ENCODE measurements at regions not wholly inside any gene's neighbourhood (a gene's known extent, or its start where the extent isn't known, plus 50 kb on each side); places are given as distances from the start of the nearest gene placed in this dataset.

DNA sequence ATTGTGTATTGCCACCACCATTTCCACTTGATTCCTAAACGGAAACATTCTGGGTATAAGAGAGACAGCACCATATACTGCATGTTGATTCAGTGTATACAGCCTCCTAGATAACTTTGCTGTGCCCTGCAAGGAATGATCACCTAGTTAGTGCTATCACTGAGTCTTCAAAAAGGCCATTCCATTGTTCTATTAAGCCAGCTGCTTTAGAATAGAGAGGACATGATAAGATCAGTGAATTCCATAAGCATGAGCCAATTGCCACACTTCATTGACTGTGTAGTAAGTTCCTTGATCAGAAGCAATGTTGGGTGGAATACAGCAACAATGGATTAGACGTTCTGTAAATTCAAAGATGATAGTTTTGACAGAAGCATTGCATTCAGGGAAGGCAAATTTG lies 1047.3 kb downstream of the PCDH18 start:
- DNase-seq, result no peak

DNA sequence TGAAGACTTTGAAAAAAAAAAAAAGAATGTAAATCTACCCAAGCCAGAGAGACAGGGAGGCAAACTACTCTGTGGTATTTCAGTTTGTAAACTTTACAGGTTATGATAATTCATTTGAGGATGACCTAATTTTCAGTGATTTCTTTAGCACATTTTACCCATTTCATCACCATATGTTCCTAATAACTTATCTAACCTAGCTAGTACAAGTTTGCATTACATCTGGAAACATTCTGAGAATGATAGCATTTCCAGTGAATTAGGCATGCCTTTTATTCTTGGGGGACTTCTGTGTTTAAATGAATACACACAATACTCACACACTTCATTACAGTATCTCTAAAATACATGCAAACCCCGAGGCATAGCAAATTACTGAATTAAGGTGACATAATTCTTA lies 1055.5 kb downstream of the PCDH18 start:
- no peak for DNase-seq

GRCh38 chr4:136471051-136471450 lies 1061.2 kb downstream of the PCDH18 start:
- DNase-seq, result no peak

- DNase-seq, result no peak
These were observed 1066.6 kb downstream of the PCDH18 start for GRCh38 chr4:136465691-136466090.

DNA sequence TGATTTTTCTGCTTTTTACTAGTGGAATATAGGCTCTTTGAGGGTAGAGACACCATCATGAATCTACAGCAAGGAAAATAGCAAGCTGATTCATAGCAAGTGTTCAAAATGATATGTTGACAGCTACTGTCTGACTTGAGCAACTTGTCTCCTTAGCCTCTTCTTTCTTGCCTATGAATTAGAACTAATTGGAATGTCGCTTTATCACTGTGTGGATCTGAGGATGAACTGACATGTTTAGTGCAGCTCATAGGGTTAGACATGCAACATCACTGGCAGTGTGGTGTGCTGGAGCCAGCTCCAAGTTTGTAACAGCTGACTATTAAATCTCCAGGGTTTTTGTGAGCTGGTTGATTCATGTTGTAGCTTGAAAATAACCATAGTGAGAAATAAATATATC lies 1068.4 kb downstream of the PCDH18 start:
- no peak for DNase-seq

- no peak for DNase-seq
These were observed 1070.8 kb downstream of the PCDH18 start for GRCh38 chr4:136461533-136461932.

DNA sequence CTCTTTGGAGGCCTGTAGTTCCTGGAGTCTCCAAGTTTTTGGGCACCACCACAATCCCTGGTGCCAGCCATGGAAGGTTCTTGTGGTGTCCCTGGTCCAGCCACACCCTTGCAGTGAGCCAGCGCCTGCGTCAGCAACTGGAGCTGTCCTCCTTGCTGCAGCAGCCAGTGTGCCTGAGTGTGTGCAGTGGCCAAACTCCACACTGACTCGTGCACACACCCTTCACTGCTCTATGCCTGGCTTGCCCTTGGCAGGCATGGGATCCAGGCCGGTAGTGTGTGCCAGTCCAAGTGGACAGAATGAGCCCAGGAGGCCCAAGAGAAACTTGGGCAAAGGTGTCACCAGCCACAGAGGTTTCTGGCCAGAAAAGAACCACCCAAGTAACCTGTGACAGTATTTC lies 1074.0 kb downstream of the PCDH18 start:
- no peak for DNase-seq

GRCh38 chr4:136457577-136457976 lies 1074.7 kb downstream of the PCDH18 start:
- DNase-seq, result no peak

DNA sequence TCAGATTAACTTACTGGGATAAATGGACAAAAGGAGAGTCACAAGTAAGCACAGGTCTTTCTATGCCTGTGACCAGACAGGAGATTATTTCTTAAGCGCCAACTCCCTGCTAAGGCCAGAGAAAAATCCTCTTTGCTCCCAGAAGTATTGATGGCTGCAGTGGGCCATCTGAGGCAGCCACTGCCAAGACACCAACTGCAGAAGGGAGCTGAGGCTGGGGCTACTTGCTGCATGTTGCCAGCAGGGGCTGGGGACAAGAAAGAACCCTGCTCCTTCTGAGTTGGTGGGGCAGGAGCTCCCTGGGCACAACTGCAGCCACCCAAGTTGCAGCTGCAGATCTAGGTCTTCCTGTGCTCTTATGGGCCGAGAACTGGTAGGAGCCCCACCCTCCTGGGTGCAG lies 1075.3 kb downstream of the PCDH18 start:
- DNase-seq, result no peak

DNA sequence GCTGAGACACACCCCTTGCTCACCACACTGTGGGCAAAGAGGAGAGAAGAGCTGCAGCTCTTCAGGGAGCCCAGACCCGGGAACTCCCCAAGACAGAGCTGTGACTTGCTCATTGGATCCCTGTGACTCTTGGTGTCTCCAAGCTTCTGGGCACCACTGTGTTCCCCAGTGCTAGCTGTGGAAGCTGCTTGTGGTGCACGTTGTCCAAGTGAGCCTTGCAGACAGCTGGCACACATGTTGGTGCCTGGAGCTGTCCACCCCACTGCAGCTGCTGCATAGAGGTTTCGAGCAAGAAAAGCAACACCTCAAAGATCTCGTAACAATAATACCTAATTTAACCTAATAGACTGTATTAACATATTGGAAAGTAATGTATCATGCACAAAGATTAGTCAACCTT lies 1089.3 kb downstream of the PCDH18 start:
- no peak for DNase-seq

DNA sequence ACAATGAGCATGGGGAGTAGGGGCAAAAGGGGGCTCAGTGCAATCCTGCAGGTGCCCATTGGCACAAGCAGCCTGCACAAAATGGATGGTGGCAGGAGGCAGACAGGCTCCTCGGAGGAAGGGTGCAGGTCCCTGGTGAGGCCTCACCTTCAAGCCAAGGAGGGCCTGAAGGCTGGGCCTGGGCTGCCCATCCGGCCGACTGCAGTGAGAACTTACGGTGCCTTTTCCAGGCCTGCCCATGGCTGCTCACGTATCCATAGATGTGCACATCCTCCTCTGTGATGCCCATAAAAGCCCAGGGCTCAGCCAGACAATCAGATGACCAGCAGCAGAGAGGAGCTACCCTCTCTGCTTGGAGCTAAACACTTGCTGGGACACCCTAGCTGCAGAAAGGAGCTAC lies 1089.8 kb downstream of the PCDH18 start:
- no peak for DNase-seq

- no peak for DNase-seq
These were observed 1090.5 kb downstream of the PCDH18 start for GRCh38 chr4:136441629-136442282.

DNA sequence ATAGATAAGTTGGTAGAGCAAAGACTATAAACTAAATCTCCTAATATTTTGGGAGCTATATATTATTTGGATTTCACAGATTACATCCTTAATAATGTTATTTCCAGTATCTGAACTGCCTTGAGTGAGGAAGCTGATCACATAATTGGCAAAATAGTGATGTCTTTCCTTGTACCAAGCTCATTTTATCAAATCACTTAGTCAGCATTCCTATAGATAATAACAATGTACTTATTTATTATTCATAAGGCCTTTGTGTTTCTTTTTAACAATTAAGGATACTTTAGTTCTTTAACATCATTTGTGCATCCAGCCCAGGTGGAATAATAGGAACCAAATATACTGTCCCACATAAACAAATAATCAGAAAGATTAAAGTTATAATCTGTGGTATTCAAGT lies 1093.6 kb downstream of the PCDH18 start:
- no peak for DNase-seq

DNA sequence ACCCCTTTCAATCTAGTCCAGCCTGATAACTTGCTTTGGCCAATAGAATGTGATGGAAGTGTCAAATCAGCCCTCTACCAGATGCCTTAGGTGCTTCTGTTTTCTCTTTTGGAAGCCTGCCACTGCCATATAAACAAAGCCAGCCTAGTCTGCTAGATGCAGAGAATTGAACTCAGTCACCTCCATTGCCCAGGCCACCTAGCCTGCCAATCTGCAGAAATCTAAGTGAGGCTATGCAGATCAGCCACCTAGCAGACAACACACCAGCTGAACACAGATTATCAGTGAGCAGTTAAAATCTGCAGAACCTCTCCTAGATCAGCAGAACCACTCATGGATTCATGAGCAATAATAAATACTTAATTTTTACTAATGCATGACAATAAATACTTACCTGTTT lies 1108.2 kb downstream of the PCDH18 start:
- DNase-seq, result no peak

GRCh38 chr4:136414981-136415380 lies 1117.3 kb downstream of the PCDH18 start:
- no peak for DNase-seq

DNA sequence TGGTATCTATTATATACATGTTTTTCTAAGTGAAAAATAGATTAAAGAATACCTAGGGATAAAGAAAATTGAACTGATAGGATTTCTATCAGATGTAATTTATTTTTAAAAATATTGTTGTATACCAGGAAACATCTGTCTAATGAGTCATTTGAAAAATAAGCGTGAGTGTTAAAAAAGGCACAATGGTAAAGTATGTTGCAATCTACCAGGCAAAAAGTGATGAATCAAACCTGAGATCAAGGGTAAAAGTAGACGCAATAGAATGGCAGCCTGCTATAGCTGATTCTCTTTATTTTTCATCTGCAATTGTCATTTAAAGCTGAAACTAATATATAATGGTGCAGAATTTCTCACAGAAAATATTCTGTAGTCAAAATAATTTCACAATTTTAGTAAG lies 1119.6 kb downstream of the PCDH18 start:
- no peak for DNase-seq

GRCh38 chr4:136400829-136401228 lies 1131.5 kb downstream of the PCDH18 start:
- DNase-seq, result no peak

DNA sequence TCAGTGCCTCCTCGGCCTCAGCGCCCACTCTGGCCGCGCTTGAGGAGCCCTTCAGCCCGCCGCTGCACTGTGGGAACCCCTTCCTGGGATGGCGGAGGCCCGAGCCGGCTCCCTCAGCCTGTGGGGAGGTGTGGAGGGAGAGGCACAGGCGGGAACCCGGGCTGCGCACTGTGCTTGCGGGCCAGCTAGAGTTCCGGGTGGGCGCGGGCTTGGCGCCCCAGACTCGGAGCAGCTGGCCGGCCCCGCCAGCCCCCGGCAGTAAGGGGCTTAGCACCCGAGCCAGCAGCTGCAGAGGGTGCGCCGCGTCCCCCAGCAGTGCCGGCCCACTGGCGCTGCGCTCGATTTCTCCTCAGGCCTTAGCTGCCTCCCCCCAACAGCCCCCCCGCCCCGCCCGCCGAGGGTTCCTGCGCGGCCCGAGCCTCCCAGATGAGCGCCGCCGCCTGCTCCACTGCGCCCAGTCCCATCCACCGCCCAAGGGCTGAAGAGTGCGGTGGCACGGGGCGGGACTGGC lies 1137.0 kb downstream of the PCDH18 start:
- DNase-seq, result no peak

DNA sequence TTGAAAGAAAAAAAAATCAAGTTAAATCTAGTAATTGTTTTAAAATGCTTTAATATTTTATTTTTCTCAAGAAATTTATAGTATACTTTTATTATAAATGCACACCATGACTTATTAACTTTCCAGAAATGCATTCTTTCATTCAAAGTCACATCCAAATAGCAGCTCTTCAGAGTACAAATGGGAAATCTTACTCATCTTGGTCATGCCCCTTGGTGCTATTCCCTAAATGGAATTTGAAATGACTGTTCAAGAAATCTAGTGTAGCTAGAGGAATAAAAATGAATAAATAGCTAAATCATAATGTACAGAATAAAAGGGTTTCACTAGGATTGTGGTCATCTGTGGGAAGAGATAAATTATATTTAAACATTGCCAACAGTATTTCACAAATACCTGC lies 1139.7 kb downstream of the PCDH18 start:
- no peak for DNase-seq

DNA sequence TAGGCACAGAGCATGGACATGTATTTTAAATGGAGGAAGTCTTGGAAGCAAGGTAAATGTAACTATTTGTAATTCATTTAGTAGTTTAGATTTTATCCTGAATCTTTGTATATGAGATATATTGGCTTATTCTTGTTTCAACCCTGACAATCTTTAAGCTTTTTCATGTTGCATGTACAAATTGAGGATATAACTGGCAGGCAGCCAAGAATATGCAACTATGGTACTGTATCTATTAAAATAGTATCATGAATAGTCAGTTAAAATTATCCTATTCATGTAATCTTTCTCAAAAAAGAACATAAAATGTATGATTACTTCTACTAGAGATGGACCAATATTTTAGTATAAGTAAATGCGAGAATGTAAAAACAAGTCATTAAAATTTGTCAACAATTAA lies 1141.5 kb downstream of the PCDH18 start:
- DNase-seq, result no peak

DNA sequence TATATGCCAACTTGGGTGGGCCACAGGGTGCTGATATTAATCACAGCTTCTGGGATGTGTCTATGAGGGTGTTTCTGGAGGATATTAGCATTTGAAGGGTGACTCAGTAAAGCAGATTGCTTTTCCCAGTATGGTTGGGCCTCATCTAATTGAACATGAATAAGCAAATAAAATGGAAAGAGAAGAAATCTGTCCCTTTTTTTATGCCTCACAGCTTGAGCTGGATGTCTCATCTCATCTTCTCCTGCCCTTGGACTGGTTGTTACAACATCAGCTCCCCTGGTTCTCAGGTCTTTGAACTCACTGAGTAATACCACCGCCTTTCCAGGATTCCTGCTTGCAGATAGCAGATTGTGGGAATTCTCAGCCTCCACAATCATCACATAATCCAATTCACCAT lies 1149.2 kb downstream of the PCDH18 start:
- DNase-seq, result no peak

DNA sequence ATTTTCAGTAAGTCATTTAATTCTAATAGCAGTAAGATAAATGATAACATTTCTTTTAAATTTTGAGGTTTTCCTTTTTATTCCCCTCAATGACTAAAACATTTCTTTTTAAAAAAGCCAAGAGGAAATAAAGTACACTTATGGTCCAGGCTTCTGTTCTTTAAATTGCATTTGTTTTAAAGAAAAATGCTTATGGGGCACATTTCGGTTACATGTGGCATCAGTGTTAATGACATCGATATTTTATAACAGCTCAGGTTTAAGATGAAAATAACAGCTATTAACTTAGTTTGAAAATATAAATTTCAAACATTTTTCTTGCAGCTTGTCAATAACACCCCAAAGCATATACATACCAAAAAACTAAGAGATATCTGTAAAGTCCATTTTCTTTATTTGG lies 1161.1 kb downstream of the PCDH18 start:
- DNase-seq, result no peak

GRCh38 chr4:136369073-136369472 lies 1163.2 kb downstream of the PCDH18 start:
- DNase-seq, result no peak

DNA sequence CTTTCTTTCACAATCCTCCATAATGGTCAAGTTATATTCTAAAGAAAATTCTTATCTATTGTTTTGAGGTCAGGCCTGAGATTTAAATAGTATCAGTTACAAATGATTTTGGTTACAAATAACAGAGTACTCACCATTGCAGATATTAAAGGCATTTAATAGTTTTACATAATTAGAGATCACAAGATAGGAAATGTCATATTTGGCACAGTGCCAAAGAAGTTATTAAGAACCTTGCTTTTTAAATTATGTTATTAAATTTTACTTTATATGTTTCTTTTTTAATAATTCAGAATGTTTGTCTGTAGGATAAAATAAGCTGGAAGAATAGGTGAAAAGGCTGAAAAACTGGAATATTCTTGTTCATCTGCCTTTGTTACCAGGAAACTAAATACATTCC lies 1174.7 kb downstream of the PCDH18 start:
- no peak for DNase-seq

DNA sequence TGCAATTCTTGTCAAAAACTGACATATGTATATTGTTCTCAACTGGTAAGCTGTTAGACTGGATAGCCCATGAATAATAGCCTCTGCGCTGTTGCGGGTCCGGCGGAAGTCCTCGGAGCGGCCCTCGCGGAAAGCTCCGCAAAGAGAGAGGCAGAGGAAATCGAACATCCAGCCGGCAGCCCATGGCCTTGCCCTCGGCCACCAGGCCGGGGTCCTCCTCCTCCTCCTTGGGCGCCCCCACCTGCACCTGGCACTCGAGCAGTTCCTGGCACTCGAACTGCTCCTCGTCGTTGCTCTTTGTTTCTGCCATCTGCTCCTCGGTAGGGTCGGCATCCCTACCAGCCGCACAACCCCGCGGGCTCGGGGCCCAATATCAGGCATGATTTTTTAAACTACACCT lies 1176.3 kb downstream of the PCDH18 start:
- DNase-seq, result no peak

GRCh38 chr4:136343340-136343739 lies 1189.0 kb downstream of the PCDH18 start:
- DNase-seq, result no peak
